NCI-H1694 (cell line): ENCODE measurements at regions not wholly inside any gene's neighbourhood (a gene's known extent, or its start where the extent isn't known, plus 50 kb on each side); places are given as distances from the start of the nearest gene placed in this dataset.
A peak's percentile ranks its signal among the peaks of the same experiment; 100 is the strongest.

ENCODE experiments used
- DNase-seq: peaks from one replicate; lab custom pipeline; 2025; lab: John Stamatoyannopoulos, UW

- no peak for DNase-seq
Measured at GRCh38 chr22:27173530-27173929, 516.1 kb downstream of the MIAT start.

- no peak for DNase-seq
Measured at GRCh38 chr22:27175021-27175838, 517.8 kb downstream of the MIAT start.

- no peak for DNase-seq
Measured at GRCh38 chr22:27175974-27176373, 518.6 kb downstream of the MIAT start.

- no peak for DNase-seq
Measured at GRCh38 chr22:27179161-27179560, 521.8 kb downstream of the MIAT start.

GRCh38 chr22:27181537-27181936 is 524.1 kb downstream of the MIAT start:
- DNase-seq = no peak

GRCh38 chr22:27183474-27183873 is 526.1 kb downstream of the MIAT start:
- DNase-seq = peak; percentile 86

GRCh38 chr22:27185099-27185709 is 527.8 kb downstream of the MIAT start:
- DNase-seq = no peak

- peak; percentile 81 for DNase-seq
Measured at GRCh38 chr22:27185760-27186302, 528.4 kb downstream of the MIAT start.

GRCh38 chr22:27186643-27187042 is 529.3 kb downstream of the MIAT start:
- DNase-seq = no peak

GRCh38 chr22:27192135-27192829 is 534.9 kb downstream of the MIAT start:
- DNase-seq = no peak

- no peak for DNase-seq
Measured at GRCh38 chr22:27193215-27193614, 535.8 kb downstream of the MIAT start.

GRCh38 chr22:27193636-27194035 is 536.2 kb downstream of the MIAT start:
- no peak for DNase-seq

GRCh38 chr22:27194096-27194748 is 536.8 kb downstream of the MIAT start:
- DNase-seq = no peak

GRCh38 chr22:27195094-27195493 is 537.7 kb downstream of the MIAT start:
- DNase-seq = peak; percentile 88

- no peak for DNase-seq
Measured at GRCh38 chr22:27195494-27195893, 538.1 kb downstream of the MIAT start.

- DNase-seq = no peak
Measured at GRCh38 chr22:27196606-27197005, 539.2 kb downstream of the MIAT start.

- no peak for DNase-seq
Measured at GRCh38 chr22:27197052-27197451, 539.7 kb downstream of the MIAT start.

- DNase-seq = no peak
Measured at GRCh38 chr22:27197618-27198017, 540.2 kb downstream of the MIAT start.

- no peak for DNase-seq
Measured at GRCh38 chr22:27198518-27199035, 541.2 kb downstream of the MIAT start.

GRCh38 chr22:27199354-27199753 is 542.0 kb downstream of the MIAT start:
- DNase-seq = no peak

GRCh38 chr22:27201276-27201675 is 543.9 kb downstream of the MIAT start:
- DNase-seq = no peak

- no peak for DNase-seq
Measured at GRCh38 chr22:27201741-27202140, 544.4 kb downstream of the MIAT start.
